GM12878 (cell line): ENCODE measurements at regions not wholly inside any gene's neighbourhood (a gene's known extent, or its start where the extent isn't known, plus 50 kb on each side); places are given as distances from the start of the nearest gene placed in this dataset.

Experiments
- ATF2 ChIP-seq: IDR thresholded peaks from 2 replicates; pipeline ENCODE4 v1.6.1; 2012; ENCODE audit warnings: low read length, inconsistent platforms
- BHLHE40 ChIP-seq, 2 experiments: fragments of 450-650 bp in 1 of 2; IDR thresholded peaks; 2 replicates each; pipeline ENCODE4 v1.6.1; 2011 to 2017; ENCODE audit warnings: low read depth in 2 of 2, borderline replicate concordance in 1 of 2, improper control_type of control experiment in 1 of 2, low read length in 1 of 2, mild to moderate bottlenecking in 1 of 2
- CBX3 ChIP-seq: fragments of 200-600 bp; sonication (generic); IDR thresholded peaks from 2 replicates; pipeline ENCODE4 v1.6.1; 2016; ENCODE audit warnings: low read depth, borderline replicate concordance
- CUX1 ChIP-seq: IDR thresholded peaks from 2 replicates; pipeline ENCODE4 v1.6.1; 2012; ENCODE audit warnings: improper control_type of control experiment, low read depth, low read length; ENCODE audit not compliant: insufficient replicate concordance
- FOXK2 ChIP-seq: fragments of 450-650 bp; IDR thresholded peaks from 2 replicates; pipeline ENCODE4 v1.6.1; 2017; ENCODE audit warnings: mild to moderate bottlenecking, moderate library complexity
- GABPA ChIP-seq: IDR thresholded peaks from 2 replicates; pipeline ENCODE4 v1.6.1; 2014; ENCODE audit warnings: antibody characterized with exemption, low read depth, mild to moderate bottlenecking, inconsistent platforms
- GATAD2B ChIP-seq: fragments of 450-650 bp; conservative IDR thresholded peaks from 2 replicates; pipeline ENCODE4 v1.6.1; 2017; ENCODE audit warnings: low read depth, mild to moderate bottlenecking, moderate library complexity
- IKZF1 ChIP-seq: fragments of 450-650 bp; conservative IDR thresholded peaks from 2 replicates; pipeline ENCODE4 v1.6.1; 2017; ENCODE audit warnings: antibody characterized with exemption, mild to moderate bottlenecking
- MAX ChIP-seq: IDR thresholded peaks from 2 replicates; pipeline ENCODE4 v1.6.1; 2012; ENCODE audit warnings: low read depth, low read length, improper control_type of control experiment
- NFIC ChIP-seq: IDR thresholded peaks from 2 replicates; pipeline ENCODE4 v1.6.1; 2012; ENCODE audit warnings: low read depth, mild to moderate bottlenecking, inconsistent platforms, low read length, moderate library complexity
- NFXL1 ChIP-seq: fragments of 450-650 bp; IDR thresholded peaks from 2 replicates; pipeline ENCODE4 v1.6.1; 2017; ENCODE audit warnings: antibody characterized with exemption, mild to moderate bottlenecking, borderline replicate concordance
- PBX3 ChIP-seq: IDR thresholded peaks from 2 replicates; pipeline ENCODE4 v1.6.1; 2011; ENCODE audit warnings: mild to moderate bottlenecking, low read depth, low read length, moderate library complexity; ENCODE audit not compliant: insufficient replicate concordance
- PKNOX1 ChIP-seq: fragments of 450-650 bp; IDR thresholded peaks from 2 replicates; pipeline ENCODE4 v1.6.1; 2016; ENCODE audit warnings: mild to moderate bottlenecking
- POLR2AphosphoS5 ChIP-seq: IDR thresholded peaks from 2 replicates; pipeline ENCODE4 v1.6.1; 2011; ENCODE audit warnings: mild to moderate bottlenecking, low read length, inconsistent platforms
- RAD51 ChIP-seq: fragments of 450-650 bp; IDR thresholded peaks from 2 replicates; pipeline ENCODE4 v1.6.1; 2016; ENCODE audit warnings: moderate library complexity, mild to moderate bottlenecking, inconsistent platforms
- RELA ChIP-seq: fragments of 450-650 bp; IDR thresholded peaks from 2 replicates; pipeline ENCODE4 v1.8.0; 2014; ENCODE audit warnings: borderline replicate concordance; ENCODE audit not compliant: partially characterized antibody
- RFX5 ChIP-seq: IDR thresholded peaks from 2 replicates; pipeline ENCODE4 v1.6.1; 2011; ENCODE audit warnings: low read depth, low read length, improper control_type of control experiment
- RUNX3 ChIP-seq: IDR thresholded peaks from 2 replicates; pipeline ENCODE4 v1.6.1; 2012; ENCODE audit warnings: low read length, inconsistent platforms
- SMARCA5 ChIP-seq: fragments of 450-650 bp; IDR thresholded peaks from 2 replicates; pipeline ENCODE4 v1.6.1; 2017; ENCODE audit warnings: mild to moderate bottlenecking
- STAT1 ChIP-seq: fragments of 450-650 bp; conservative IDR thresholded peaks from 2 replicates; pipeline ENCODE4 v1.6.1; 2014; ENCODE audit warnings: antibody characterized with exemption, mild to moderate bottlenecking
- SUPT20H ChIP-seq: IDR thresholded peaks from 2 replicates; pipeline ENCODE4 v1.6.1; 2011; ENCODE audit warnings: low read depth, mild to moderate bottlenecking, low read length, moderate library complexity, borderline replicate concordance; ENCODE audit not compliant: control insufficient read depth
- TARDBP ChIP-seq: IDR thresholded peaks from 2 replicates; pipeline ENCODE4 v1.6.1; 2016; ENCODE audit warnings: borderline replicate concordance
- ZZZ3 ChIP-seq: IDR thresholded peaks from 2 replicates; pipeline ENCODE4 v1.6.1; 2011; ENCODE audit warnings: low read depth; ENCODE audit not compliant: control insufficient read depth, insufficient read length

- TF ChIP-seq ATF2, result no peak
- TF ChIP-seq GABPA, result no peak
- no peak for TF ChIP-seq MAX
- TF ChIP-seq GATAD2B, result no peak
- no peak for TF ChIP-seq NFXL1
- TF ChIP-seq RAD51, result no peak
- no peak for TF ChIP-seq RELA
- no peak for TF ChIP-seq SUPT20H
- peak; percentile 60 for TF ChIP-seq IKZF1
- no peak for TF ChIP-seq TARDBP
- TF ChIP-seq NFIC, result no peak
- TF ChIP-seq CUX1, result no peak
- TF ChIP-seq ZZZ3, result no peak
- no peak for TF ChIP-seq POLR2AphosphoS5
- TF ChIP-seq PBX3, result no peak
- TF ChIP-seq CBX3, result no peak
- TF ChIP-seq PKNOX1, result no peak
- no peak for TF ChIP-seq SMARCA5
- TF ChIP-seq RUNX3, result peak; percentile 82
- TF ChIP-seq STAT1, result no peak
- TF ChIP-seq RFX5, result no peak
- peak in 1 of 2 experiments; percentile 39; a peak in 2 of 4 replicates for TF ChIP-seq BHLHE40 (IDR thresholded peaks at IDR 0.05; ENCODE audit: borderline replicate concordance in 1 of 2, low read depth in 2 of 2, low read length in 1 of 2)
- no peak for TF ChIP-seq FOXK2
These were observed 102.2 kb downstream of the ZNF92 start (continued) for GRCh38 chr7:65475734-65476319.
